ENCODE measurements at regions not wholly inside any gene's neighbourhood (a gene's known extent, or its start where the extent isn't known, plus 50 kb on each side); places are given as distances from the start of the nearest gene placed in this dataset.
"Not testable (repeated sequence)": the region's sequence is repeated elsewhere in the genome, so short reads cannot be mapped to it uniquely, and the experiment has no call there.

- no peak for DNase-seq
- CTCF ChIA-PET, result no interaction called here
- no peaks in the 10 kb centered on the region for H3K36me3 Mint-ChIP-seq
- H3K27me3 Mint-ChIP-seq, result no peaks in the 10 kb centered on the region
- H3K9me3 Mint-ChIP-seq, result no peaks in the 10 kb centered on the region
- H3K4me3 Mint-ChIP-seq, result no peak overlapping the region
- H3K4me1 Mint-ChIP-seq, result no peaks in the 10 kb centered on the region
- H3K27ac Mint-ChIP-seq, result no peak overlapping the region
These were observed 1417.0 kb downstream of the ZPLD1 start for GRCh38 chr3:103851793-103852192.

GRCh38 chr3:103862415-103862814 lies 1427.6 kb downstream of the ZPLD1 start:
- CTCF ChIA-PET, result no interaction called here
- H3K36me3 Mint-ChIP-seq, result no peaks in the 10 kb centered on the region
- no peak for DNase-seq
- no peaks in the 10 kb centered on the region for H3K4me1 Mint-ChIP-seq
- no peaks in the 10 kb centered on the region for H3K27me3 Mint-ChIP-seq
- H3K27ac Mint-ChIP-seq, result no peak overlapping the region
- H3K9me3 Mint-ChIP-seq, result peaks cover 2% of the 10 kb centered on the region
- no peak overlapping the region for H3K4me3 Mint-ChIP-seq

GRCh38 chr3:103863381-103863780 lies 1428.6 kb downstream of the ZPLD1 start:
- Mint-ChIP-seq H3K27me3 (no peaks in the 10 kb centered on the region), H3K9me3 (peaks cover 2% of the 10 kb centered on the region), H3K36me3 (no peaks in the 10 kb centered on the region), H3K27ac (no peak overlapping the region), H3K4me3 (no peak overlapping the region), H3K4me1 (no peaks in the 10 kb centered on the region)
- no peak for DNase-seq
- CTCF ChIA-PET, result no interaction called here

- Mint-ChIP-seq H3K36me3 (no peaks in the 10 kb centered on the region), H3K27ac (no peak overlapping the region), H3K4me1 (no peaks in the 10 kb centered on the region), H3K4me3 (no peak overlapping the region), H3K27me3 (no peaks in the 10 kb centered on the region), H3K9me3 (peaks cover 2% of the 10 kb centered on the region)
- CTCF ChIA-PET, result no interaction called here
- no peak for DNase-seq
These were observed 1431.3 kb downstream of the ZPLD1 start for GRCh38 chr3:103866113-103866512.

- no peaks in the 10 kb centered on the region for H3K36me3 Mint-ChIP-seq
- CTCF ChIA-PET, result no interaction called here
- H3K27me3 Mint-ChIP-seq, result no peaks in the 10 kb centered on the region
- H3K9me3 Mint-ChIP-seq, result no peaks in the 10 kb centered on the region
- no peak for DNase-seq
- H3K4me1 Mint-ChIP-seq, result no peaks in the 10 kb centered on the region
- no peak overlapping the region for H3K27ac Mint-ChIP-seq
- H3K4me3 Mint-ChIP-seq, result no peak overlapping the region
These were observed 1438.2 kb downstream of the ZPLD1 start for GRCh38 chr3:103873021-103873420.

- no peak for DNase-seq
- Mint-ChIP-seq H3K9me3 (peaks cover 3% of the 10 kb centered on the region), H3K27me3 (no peaks in the 10 kb centered on the region), H3K36me3 (no peaks in the 10 kb centered on the region), H3K27ac (no peak overlapping the region), H3K4me1 (no peaks in the 10 kb centered on the region), H3K4me3 (no peak overlapping the region)
- CTCF ChIA-PET, result no interaction called here
These were observed 1439.2 kb downstream of the ZPLD1 start for GRCh38 chr3:103873897-103874545.

GRCh38 chr3:103881809-103882208 lies 1447.0 kb downstream of the ZPLD1 start:
- CTCF ChIA-PET, H3K27ac Mint-ChIP-seq, DNase-seq, H3K4me1 Mint-ChIP-seq, H3K27me3 Mint-ChIP-seq, H3K4me3 Mint-ChIP-seq, H3K36me3 Mint-ChIP-seq, H3K9me3 Mint-ChIP-seq: not testable (repeated sequence)

GRCh38 chr3:103889675-103890074 lies 1454.9 kb downstream of the ZPLD1 start:
- no peaks in the 10 kb centered on the region for H3K27me3 Mint-ChIP-seq
- no peak for DNase-seq
- no peak overlapping the region for H3K27ac Mint-ChIP-seq

GRCh38 chr3:103894162-103894822 lies 1459.5 kb downstream of the ZPLD1 start:
- no peaks in the 10 kb centered on the region for H3K4me1 Mint-ChIP-seq
- no peaks in the 10 kb centered on the region for H3K9me3 Mint-ChIP-seq

More at GRCh38 chr3:103889675-103890074, 1454.9 kb downstream of the ZPLD1 start:
- Mint-ChIP-seq H3K4me1 (no peaks in the 10 kb centered on the region), H3K36me3 (no peaks in the 10 kb centered on the region), H3K9me3 (no peaks in the 10 kb centered on the region), H3K4me3 (no peak overlapping the region)
- CTCF ChIA-PET, result no interaction called here

GRCh38 chr3:103899328-103899727 lies 1464.5 kb downstream of the ZPLD1 start:
- Mint-ChIP-seq H3K4me1 (no peaks in the 10 kb centered on the region), H3K27me3 (no peaks in the 10 kb centered on the region), H3K27ac (no peak overlapping the region), H3K9me3 (peaks cover 2% of the 10 kb centered on the region), H3K4me3 (no peak overlapping the region), H3K36me3 (no peaks in the 10 kb centered on the region)
- CTCF ChIA-PET, result no interaction called here
- DNase-seq, result no peak

More at GRCh38 chr3:103894162-103894822, 1459.5 kb downstream of the ZPLD1 start:
- Mint-ChIP-seq H3K4me3 (no peak overlapping the region), H3K27ac (no peak overlapping the region), H3K36me3 (no peaks in the 10 kb centered on the region), H3K27me3 (no peaks in the 10 kb centered on the region)
- CTCF ChIA-PET, result no interaction called here
- no peak for DNase-seq

- CTCF ChIA-PET, result no interaction called here
- Mint-ChIP-seq H3K4me1 (no peaks in the 10 kb centered on the region), H3K27ac (no peak overlapping the region), H3K36me3 (no peaks in the 10 kb centered on the region), H3K4me3 (no peak overlapping the region), H3K27me3 (no peaks in the 10 kb centered on the region), H3K9me3 (peaks cover 2% of the 10 kb centered on the region)
- no peak for DNase-seq
These were observed 1461.7 kb upstream of the ALCAM start for GRCh38 chr3:103904991-103905390.

- Mint-ChIP-seq H3K36me3 (no peaks in the 10 kb centered on the region), H3K4me1 (no peaks in the 10 kb centered on the region), H3K27me3 (no peaks in the 10 kb centered on the region), H3K9me3 (peaks cover 2% of the 10 kb centered on the region), H3K4me3 (no peak overlapping the region), H3K27ac (no peak overlapping the region)
- DNase-seq, result no peak
- CTCF ChIA-PET, result no interaction called here
These were observed 1460.4 kb upstream of the ALCAM start for GRCh38 chr3:103906304-103906703.

GRCh38 chr3:103906808-103907207 lies 1459.9 kb upstream of the ALCAM start:
- Mint-ChIP-seq H3K27ac (no peak overlapping the region), H3K4me3 (no peak overlapping the region), H3K9me3 (peaks cover under 1% of the 10 kb centered on the region), H3K27me3 (no peaks in the 10 kb centered on the region), H3K36me3 (no peaks in the 10 kb centered on the region), H3K4me1 (no peaks in the 10 kb centered on the region)
- CTCF ChIA-PET, result no interaction called here
- no peak for DNase-seq

- no peak overlapping the region for H3K27ac Mint-ChIP-seq
- DNase-seq, result no peak
- no peaks in the 10 kb centered on the region for H3K9me3 Mint-ChIP-seq
- H3K27me3 Mint-ChIP-seq, result no peaks in the 10 kb centered on the region
- H3K4me1 Mint-ChIP-seq, result no peaks in the 10 kb centered on the region
- no peak overlapping the region for H3K4me3 Mint-ChIP-seq
- CTCF ChIA-PET, result no interaction called here
- no peaks in the 10 kb centered on the region for H3K36me3 Mint-ChIP-seq
These were observed 1459.1 kb upstream of the ALCAM start for GRCh38 chr3:103907567-103907966.

- Mint-ChIP-seq H3K27me3 (no peaks in the 10 kb centered on the region), H3K4me3 (no peak overlapping the region), H3K36me3 (no peaks in the 10 kb centered on the region), H3K27ac (no peak overlapping the region), H3K9me3 (no peaks in the 10 kb centered on the region), H3K4me1 (no peaks in the 10 kb centered on the region)
- CTCF ChIA-PET, result no interaction called here
- DNase-seq, result no peak
These were observed 1457.3 kb upstream of the ALCAM start for GRCh38 chr3:103909395-103909794.

Data from activated naive CD4-positive, alpha-beta T cell treated with anti-CD3 and anti-CD28 coated beads, Interleukin-2, amount 10 ng/mL, durations not matched to agents 7 days and 5 days (primary cell).